GM18502 (cell line): ENCODE measurements at regions not wholly inside any gene's neighbourhood (a gene's known extent, or its start where the extent isn't known, plus 50 kb on each side); places are given as distances from the start of the nearest gene placed in this dataset.
"Not testable (repeated sequence)": the region's sequence is repeated elsewhere in the genome, so short reads cannot be mapped to it uniquely, and the experiment has no call there.

Experiments
- ATAC-seq: cut with Tn5 transposase; IDR thresholded peaks from one replicate; pipeline ENCODE4 v1.9.1; 2021; ENCODE audit warnings: mild to moderate bottlenecking; ENCODE audit not compliant: unreplicated experiment, poor library complexity

GRCh38 chr10:46645110-46645509 is 66.2 kb downstream of the SYT15 start:
- not testable (repeated sequence) for ATAC-seq

GRCh38 chr10:46646132-46646531 is 67.2 kb downstream of the SYT15 start:
- ATAC-seq = not testable (repeated sequence)

GRCh38 chr10:46650967-46651366 is 72.0 kb downstream of the SYT15 start:
- ATAC-seq = not testable (repeated sequence)

GRCh38 chr10:46657437-46657836 is 78.5 kb downstream of the SYT15 start:
- not testable (repeated sequence) for ATAC-seq

GRCh38 chr10:46660027-46660834 is 81.3 kb downstream of the SYT15 start:
- not testable (repeated sequence) for ATAC-seq

GRCh38 chr10:46660835-46661164 is 81.9 kb downstream of the SYT15 start:
- not testable (repeated sequence) for ATAC-seq

- ATAC-seq = not testable (repeated sequence)
Measured at GRCh38 chr10:46665536-46665935, 86.6 kb downstream of the SYT15 start.

GRCh38 chr10:46668357-46668997 is 89.5 kb downstream of the SYT15 start:
- ATAC-seq = not testable (repeated sequence)

- not testable (repeated sequence) for ATAC-seq
Measured at GRCh38 chr10:46677836-46678435, 99.0 kb downstream of the SYT15 start.

GRCh38 chr10:46691397-46691796 is 112.5 kb downstream of the SYT15 start:
- ATAC-seq = not testable (repeated sequence)

GRCh38 chr10:46693218-46693617 is 114.3 kb downstream of the SYT15 start:
- ATAC-seq = not testable (repeated sequence)

GRCh38 chr10:46717264-46717663 is 138.3 kb downstream of the SYT15 start:
- ATAC-seq = not testable (repeated sequence)

- not testable (repeated sequence) for ATAC-seq
Measured at GRCh38 chr10:46718014-46718413, 139.1 kb downstream of the SYT15 start.

GRCh38 chr10:46720386-46720785 is 141.5 kb downstream of the SYT15 start:
- not testable (repeated sequence) for ATAC-seq

- ATAC-seq = not testable (repeated sequence)
Measured at GRCh38 chr10:46720811-46721518, 142.0 kb downstream of the SYT15 start.

- ATAC-seq = not testable (repeated sequence)
Measured at GRCh38 chr10:46724258-46724657, 145.3 kb downstream of the SYT15 start.

GRCh38 chr10:46728359-46728758 is 149.4 kb downstream of the SYT15 start:
- not testable (repeated sequence) for ATAC-seq

GRCh38 chr10:46730729-46731128 is 151.8 kb downstream of the SYT15 start:
- not testable (repeated sequence) for ATAC-seq

GRCh38 chr10:46733635-46734261 is 154.8 kb downstream of the SYT15 start:
- not testable (repeated sequence) for ATAC-seq

GRCh38 chr10:46734262-46734642 is 155.3 kb downstream of the SYT15 start:
- not testable (repeated sequence) for ATAC-seq
